ENCODE measurements at regions not wholly inside any gene's neighbourhood (a gene's known extent, or its start where the extent isn't known, plus 50 kb on each side); places are given as distances from the start of the nearest gene placed in this dataset.

DNA sequence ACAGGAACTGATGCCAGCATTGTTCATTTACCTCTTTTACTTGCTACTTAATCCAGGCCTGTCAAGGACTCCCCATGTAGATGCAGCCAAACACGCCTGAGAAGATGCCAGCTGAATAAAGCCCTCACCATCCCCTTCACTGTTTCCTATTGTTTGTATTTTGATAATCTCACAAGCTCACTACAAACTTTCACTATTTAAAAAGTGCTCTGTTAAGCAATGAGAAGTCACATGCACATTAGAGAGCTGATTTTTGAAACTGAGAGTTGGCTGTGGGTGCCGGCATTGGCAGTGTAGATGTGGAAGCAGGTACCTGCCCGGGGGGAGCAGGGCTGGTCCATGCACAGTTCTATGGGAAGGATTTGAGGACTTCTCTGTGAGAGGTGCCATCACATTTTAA, 169.8 kb upstream of the GRB10 start:
- H3K4me2 ChIP-seq (ENCODE audit: low read depth, low read length, poor library complexity, severe bottlenecking), result no peak overlapping the region
- no peaks in the 10 kb centered on the region for H3K36me3 ChIP-seq (ENCODE audit: insufficient read depth, low read length)
- no peak overlapping the region for H3K4me3 ChIP-seq (ENCODE audit: low read length, poor library complexity, severe bottlenecking)
- no peaks in the 10 kb centered on the region for H3K9me3 ChIP-seq (ENCODE audit: insufficient read depth, low read depth, low read length)
- no peak overlapping the region for H2AFZ ChIP-seq (ENCODE audit: low read length)
- no peaks in the 10 kb centered on the region for H3F3A ChIP-seq (ENCODE audit: low read depth)
- H3K79me2 ChIP-seq (ENCODE audit: insufficient read depth, low read length), result no peaks in the 10 kb centered on the region
- no peaks in the 10 kb centered on the region for H3K27me3 ChIP-seq (ENCODE audit: insufficient read depth, low read length, poor library complexity, severe bottlenecking)
- no peaks in the 10 kb centered on the region for H4K20me1 ChIP-seq (ENCODE audit: insufficient read depth, low read length, poor library complexity, severe bottlenecking)
- H3K9ac ChIP-seq (ENCODE audit: low read depth, low read length, poor library complexity, severe bottlenecking), result no peak overlapping the region
- peaks cover 8% of the 10 kb centered on the region for H3K4me1 ChIP-seq (ENCODE audit: insufficient read depth, low read length, poor library complexity, severe bottlenecking)
- H3K9me2 ChIP-seq (replicated peaks; ENCODE audit: low read depth, low read length), result no peaks in the 10 kb centered on the region
- no peak for TF ChIP-seq EZH2phosphoT487 (IDR thresholded peaks at IDR 0.05; ENCODE audit: borderline replicate concordance)
- TF ChIP-seq, protein P1, sequence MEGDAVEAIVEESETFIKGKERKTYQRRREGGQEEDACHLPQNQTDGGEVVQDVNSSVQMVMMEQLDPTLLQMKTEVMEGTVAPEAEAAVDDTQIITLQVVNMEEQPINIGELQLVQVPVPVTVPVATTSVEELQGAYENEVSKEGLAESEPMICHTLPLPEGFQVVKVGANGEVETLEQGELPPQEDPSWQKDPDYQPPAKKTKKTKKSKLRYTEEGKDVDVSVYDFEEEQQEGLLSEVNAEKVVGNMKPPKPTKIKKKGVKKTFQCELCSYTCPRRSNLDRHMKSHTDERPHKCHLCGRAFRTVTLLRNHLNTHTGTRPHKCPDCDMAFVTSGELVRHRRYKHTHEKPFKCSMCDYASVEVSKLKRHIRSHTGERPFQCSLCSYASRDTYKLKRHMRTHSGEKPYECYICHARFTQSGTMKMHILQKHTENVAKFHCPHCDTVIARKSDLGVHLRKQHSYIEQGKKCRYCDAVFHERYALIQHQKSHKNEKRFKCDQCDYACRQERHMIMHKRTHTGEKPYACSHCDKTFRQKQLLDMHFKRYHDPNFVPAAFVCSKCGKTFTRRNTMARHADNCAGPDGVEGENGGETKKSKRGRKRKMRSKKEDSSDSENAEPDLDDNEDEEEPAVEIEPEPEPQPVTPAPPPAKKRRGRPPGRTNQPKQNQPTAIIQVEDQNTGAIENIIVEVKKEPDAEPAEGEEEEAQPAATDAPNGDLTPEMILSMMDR (conservative IDR thresholded peaks at IDR 0.05; ENCODE audit: low read length), result no peak

DNA sequence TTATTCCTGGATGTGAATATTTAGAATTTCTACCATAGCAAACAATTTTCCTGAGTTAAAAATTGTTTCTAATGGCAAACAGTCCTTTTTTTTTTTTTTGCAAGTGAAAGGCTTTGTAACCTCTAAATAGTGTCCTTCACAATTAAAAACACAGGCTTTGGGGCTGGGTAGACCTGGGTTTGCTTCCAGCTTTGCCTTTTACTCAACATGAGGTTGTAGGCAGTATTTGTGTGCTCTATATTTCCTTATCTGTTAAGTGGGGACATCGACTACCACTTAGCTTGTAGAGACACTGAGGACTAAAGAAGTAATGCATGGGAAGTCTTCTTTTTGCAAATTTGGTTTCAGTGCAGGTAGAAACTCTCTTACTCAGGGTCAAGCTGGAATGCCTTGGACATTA, 169.4 kb upstream of the GRB10 start:
- H3K9me3 ChIP-seq (ENCODE audit: insufficient read depth, low read depth, low read length), result no peaks in the 10 kb centered on the region
- no peak overlapping the region for H3K4me2 ChIP-seq (ENCODE audit: low read depth, low read length, poor library complexity, severe bottlenecking)
- H3F3A ChIP-seq (ENCODE audit: low read depth), result no peaks in the 10 kb centered on the region
- no peaks in the 10 kb centered on the region for H3K36me3 ChIP-seq (ENCODE audit: insufficient read depth, low read length)
- peaks cover 8% of the 10 kb centered on the region for H3K4me1 ChIP-seq (ENCODE audit: insufficient read depth, low read length, poor library complexity, severe bottlenecking)
- no peak overlapping the region for H3K4me3 ChIP-seq (ENCODE audit: low read length, poor library complexity, severe bottlenecking)
- H3K27me3 ChIP-seq (ENCODE audit: insufficient read depth, low read length, poor library complexity, severe bottlenecking), result no peaks in the 10 kb centered on the region
- H2AFZ ChIP-seq (ENCODE audit: low read length), result no peak overlapping the region
- H3K9me2 ChIP-seq (replicated peaks; ENCODE audit: low read depth, low read length), result no peaks in the 10 kb centered on the region
- H3K9ac ChIP-seq (ENCODE audit: low read depth, low read length, poor library complexity, severe bottlenecking), result no peak overlapping the region
- no peak for TF ChIP-seq EZH2phosphoT487 (IDR thresholded peaks at IDR 0.05; ENCODE audit: borderline replicate concordance)
- TF ChIP-seq, protein P1 (conservative IDR thresholded peaks at IDR 0.05; ENCODE audit: low read length), result no peak
- H3K79me2 ChIP-seq (ENCODE audit: insufficient read depth, low read length), result no peaks in the 10 kb centered on the region
- H4K20me1 ChIP-seq (ENCODE audit: insufficient read depth, low read length, poor library complexity, severe bottlenecking), result no peaks in the 10 kb centered on the region

DNA sequence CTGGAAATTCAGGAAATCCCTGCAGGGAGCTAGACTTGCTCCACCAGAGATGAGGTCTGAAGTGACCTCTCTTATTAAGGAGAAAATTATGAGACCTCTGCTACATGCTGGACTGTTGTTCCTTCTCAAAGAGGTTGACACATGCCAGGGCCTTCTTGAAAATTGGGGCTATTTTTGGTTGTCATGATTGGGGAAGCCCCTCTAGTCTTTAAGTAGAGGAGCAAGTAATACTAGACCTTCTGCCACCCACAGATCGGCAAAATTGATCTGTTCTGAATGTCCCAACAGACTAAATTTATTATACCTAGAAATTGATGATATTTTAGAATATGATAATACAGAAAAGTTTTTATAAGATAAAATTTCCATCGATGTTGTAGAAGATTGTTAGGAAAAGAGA, 160.8 kb upstream of the GRB10 start:
- H3K27me3 ChIP-seq (ENCODE audit: insufficient read depth, low read length, poor library complexity, severe bottlenecking), result peaks cover 3% of the 10 kb centered on the region
- no peaks in the 10 kb centered on the region for H3F3A ChIP-seq (ENCODE audit: low read depth)
- H3K36me3 ChIP-seq (ENCODE audit: insufficient read depth, low read length), result no peaks in the 10 kb centered on the region
- H3K4me3 ChIP-seq (ENCODE audit: low read length, poor library complexity, severe bottlenecking), result no peak overlapping the region
- no peak overlapping the region for H2AFZ ChIP-seq (ENCODE audit: low read length)
- H3K4me2 ChIP-seq (ENCODE audit: low read depth, low read length, poor library complexity, severe bottlenecking), result no peak overlapping the region
- no peak overlapping the region for H3K9ac ChIP-seq (ENCODE audit: low read depth, low read length, poor library complexity, severe bottlenecking)
- H3K79me2 ChIP-seq (ENCODE audit: insufficient read depth, low read length), result no peaks in the 10 kb centered on the region
- no peaks in the 10 kb centered on the region; the same call in 1 of the 2 replicates for H3K9me3 ChIP-seq (ENCODE audit: insufficient read depth, low read depth, low read length)
- no peaks in the 10 kb centered on the region for H4K20me1 ChIP-seq (ENCODE audit: insufficient read depth, low read length, poor library complexity, severe bottlenecking)
- TF ChIP-seq, protein P1 (conservative IDR thresholded peaks at IDR 0.05; ENCODE audit: low read length), result no peak
- no peak for TF ChIP-seq EZH2phosphoT487 (IDR thresholded peaks at IDR 0.05; ENCODE audit: borderline replicate concordance)
- no peaks in the 10 kb centered on the region for H3K4me1 ChIP-seq (ENCODE audit: insufficient read depth, low read length, poor library complexity, severe bottlenecking)
- H3K9me2 ChIP-seq (replicated peaks; ENCODE audit: low read depth, low read length), result no peaks in the 10 kb centered on the region

Data from Loucy (cell line).